GM21619 (cell line): ENCODE measurements at regions not wholly inside any gene's neighbourhood (a gene's known extent, or its start where the extent isn't known, plus 50 kb on each side); places are given as distances from the start of the nearest gene placed in this dataset.

Experiments used
- ATAC-seq: cut with Tn5 transposase; IDR thresholded peaks from one replicate; pipeline ENCODE4 v1.9.1; 2021; ENCODE audit not compliant: unreplicated experiment

DNA sequence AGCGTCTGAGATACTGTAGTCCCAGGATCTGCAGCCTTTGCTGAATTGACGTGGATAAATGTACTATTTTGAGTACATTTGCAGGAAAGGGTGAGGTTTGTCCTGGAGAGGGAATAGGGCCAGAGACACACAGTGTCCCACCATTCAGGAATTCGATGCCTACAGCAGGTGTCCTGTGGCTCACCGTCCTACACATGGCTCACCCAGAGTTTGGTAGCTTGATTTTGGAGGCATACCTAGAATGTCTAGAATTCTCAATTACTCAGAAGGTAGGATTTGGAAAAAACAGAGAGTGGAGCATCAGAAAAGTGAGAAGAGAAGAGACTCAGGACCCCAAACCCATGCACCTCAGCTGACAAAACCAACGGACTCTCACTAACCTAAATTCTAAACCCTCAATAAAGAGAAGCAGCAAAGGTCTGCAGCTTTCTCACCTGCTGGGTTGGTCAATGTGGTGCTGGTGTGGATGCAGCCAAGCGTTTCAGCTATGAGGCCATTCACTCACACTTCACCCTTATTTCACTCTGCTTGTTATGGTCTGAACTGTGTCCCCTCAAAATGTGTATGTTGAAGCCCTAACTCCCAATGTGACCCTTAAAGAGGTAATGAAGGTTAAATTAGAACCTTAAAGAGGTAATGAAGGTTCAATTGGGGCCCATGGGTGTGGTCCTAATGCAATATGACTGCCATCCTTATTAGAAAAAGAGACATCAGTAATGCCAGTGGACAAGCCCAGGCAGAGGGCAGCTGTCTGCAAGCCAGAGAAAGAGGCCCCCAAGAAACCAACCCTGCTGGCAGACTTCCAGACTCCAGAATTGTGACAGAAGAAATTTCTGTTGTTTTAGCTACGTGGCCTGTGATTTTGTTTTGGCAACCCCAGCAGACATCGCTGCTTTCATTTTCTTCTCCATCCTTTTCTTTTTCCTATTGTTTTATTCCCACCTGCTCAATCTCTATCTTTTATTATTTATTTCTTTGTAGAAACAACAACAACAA is 187.8 kb downstream of the SNX19 start:
- no peak for ATAC-seq

DNA sequence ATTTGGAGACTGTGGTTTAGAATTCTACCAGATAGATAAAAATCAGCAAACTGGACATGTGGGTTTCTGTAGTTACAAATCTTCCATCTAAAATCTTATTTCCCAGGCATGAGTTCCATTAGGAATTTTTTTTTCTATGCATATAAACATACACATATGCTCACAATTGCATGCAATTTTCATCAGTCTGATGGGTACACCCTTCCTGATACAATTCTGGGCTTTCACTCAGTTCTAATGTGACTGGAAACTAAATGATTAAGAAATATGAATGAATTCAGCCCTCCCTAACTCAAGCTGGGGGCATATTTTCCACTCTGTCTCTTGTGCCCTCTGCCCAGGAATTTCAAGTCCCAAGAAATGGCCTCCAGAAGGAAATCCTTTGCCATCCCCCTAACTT is 187.1 kb downstream of the SNX19 start:
- ATAC-seq = no peak

DNA sequence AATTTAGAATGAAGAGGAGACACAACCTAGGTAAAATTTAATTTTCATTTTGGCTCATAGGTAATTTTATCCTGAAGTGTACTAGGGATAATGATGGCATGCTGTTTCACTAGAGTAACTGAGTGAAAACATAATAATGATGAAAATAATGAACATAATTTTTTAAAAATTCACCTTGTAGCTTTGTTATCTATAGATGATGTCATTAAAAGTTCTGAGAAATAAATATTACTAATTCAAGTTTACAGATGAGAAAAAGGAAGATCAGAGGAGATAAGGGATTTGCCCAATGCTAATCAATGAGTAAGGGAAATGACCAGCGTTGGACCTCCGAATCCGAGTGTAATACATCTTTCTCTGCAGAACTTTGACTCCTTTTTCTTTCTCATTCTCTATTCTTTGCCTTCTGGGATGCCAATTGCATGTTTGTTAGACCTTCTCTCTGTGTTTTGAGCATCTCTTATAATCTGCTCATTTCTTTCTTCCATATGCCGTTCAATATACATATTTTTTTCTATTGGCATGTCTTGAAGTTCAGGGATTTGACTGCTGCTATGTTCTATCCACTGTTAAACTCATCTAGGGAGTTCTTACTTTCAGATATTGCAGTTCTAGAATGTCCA is 186.5 kb downstream of the SNX19 start:
- no peak for ATAC-seq

DNA sequence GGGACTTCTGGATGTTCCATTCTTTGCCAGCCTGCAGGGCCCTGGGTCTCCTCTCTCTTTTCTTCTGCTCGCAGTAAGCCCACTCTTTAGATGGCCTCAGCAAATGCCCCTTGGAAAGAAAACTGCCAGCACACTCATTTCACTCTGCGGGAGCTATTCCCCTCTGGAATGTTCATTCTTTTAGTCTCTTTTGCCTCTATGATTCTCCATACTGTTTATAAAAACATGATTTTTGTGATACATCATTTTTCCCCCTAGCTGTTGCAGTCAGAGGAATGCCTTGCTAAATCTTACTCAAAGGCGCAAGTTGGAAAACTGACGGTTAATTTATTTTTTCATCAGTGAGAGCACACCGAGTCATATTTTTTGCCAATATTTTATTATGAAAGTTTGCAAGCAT is 184.9 kb downstream of the SNX19 start:
- no peak for ATAC-seq

DNA sequence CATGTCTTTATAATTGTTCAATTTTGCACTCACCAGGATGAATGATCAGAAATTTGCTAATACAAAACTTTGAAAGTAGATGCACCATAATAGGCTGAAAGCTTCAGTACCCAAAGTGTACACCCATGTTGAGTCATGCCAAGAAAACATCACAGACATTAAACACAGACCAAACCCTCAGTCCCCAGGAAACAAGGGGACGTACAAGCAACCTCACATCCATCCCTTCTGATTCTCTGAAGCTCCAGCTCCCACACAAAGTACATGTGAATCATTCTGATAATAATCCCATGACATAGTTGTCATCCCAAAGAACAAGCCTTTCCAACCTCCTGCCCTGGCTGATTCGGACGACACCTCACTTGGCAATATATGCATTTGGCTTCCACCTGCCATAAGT is 183.8 kb downstream of the SNX19 start:
- ATAC-seq = no peak

DNA sequence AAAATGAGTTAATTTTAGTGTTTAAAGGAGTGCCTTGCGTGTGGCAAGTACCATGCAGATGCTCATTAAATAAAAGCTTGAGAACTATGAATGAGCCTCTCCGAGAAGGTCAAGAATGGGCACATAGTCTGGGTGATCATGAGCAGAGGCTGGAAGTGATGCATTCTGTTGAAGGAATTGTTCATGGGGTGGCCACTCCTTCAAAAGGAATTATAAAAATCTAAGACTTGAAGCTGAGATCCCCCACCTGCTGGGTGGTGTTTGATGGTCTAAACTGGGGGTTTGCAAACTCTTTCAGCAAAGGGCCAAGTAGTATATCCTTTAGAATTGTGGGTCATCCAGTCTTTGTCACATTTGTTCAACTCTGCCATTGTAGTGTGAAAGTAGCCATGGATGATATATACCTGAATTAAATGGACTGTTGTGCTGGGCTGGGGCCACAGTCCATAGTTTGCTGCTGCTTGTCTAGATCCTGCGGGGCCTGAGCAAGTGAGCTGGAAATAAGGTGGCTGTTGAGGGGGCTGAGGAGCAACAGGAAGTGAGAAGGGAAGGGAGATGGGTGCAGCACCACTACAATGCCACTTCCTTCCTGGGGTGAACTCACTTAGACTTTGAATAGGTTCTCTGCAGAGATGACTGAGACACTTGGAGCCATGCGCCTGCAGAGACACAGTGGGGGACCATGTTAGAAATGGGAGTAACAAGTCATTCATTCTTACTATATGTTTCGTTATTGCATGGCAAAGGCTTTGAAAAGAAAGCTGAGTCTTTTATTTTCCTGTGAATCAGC is 179.0 kb downstream of the SNX19 start:
- ATAC-seq = no peak

DNA sequence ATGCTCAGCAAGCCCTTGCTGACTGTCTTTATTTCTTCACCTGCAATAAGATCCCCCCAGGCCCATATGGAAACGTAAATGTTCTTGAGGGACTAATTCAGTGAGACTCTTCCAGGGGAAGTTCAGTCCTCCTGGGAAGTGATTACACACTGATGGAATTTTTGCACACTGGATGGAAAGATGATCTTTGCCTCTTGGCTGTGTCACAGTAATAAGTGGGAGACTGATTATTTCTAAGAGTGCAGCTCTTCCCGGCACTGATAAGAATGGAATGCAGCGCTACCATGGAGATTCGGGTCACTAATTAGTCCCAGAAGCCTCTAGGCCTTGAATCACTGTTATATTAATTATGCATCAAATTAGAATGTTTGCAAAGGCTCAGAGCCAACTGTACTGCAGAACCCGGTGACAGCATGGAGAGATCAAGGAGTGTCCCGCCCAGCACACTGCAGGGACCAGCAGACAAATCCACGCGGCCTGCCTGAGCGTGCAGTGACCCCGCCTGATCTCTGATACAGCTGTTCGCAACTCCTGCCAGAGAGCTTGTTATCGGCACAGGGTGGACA is 178.3 kb downstream of the SNX19 start:
- no peak for ATAC-seq

DNA sequence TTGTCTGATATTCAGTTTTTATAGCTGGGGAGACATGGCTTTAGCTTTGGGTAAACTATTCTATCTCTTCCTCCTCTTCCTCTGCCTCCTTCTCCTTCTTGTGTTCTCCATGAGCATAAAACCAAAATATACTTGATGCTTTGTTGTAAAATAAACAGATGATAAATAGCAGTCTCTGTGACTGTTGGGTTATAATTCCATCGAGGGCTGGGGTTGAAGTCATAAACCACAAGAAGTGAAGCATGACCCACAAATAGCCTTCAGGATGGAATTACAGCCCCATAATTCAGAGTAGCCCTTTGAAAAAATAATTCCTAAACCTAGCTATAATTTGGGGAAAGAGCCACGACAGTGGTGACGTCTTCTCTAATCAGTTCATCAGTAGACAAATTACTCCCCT is 177.7 kb downstream of the SNX19 start:
- no peak for ATAC-seq

DNA sequence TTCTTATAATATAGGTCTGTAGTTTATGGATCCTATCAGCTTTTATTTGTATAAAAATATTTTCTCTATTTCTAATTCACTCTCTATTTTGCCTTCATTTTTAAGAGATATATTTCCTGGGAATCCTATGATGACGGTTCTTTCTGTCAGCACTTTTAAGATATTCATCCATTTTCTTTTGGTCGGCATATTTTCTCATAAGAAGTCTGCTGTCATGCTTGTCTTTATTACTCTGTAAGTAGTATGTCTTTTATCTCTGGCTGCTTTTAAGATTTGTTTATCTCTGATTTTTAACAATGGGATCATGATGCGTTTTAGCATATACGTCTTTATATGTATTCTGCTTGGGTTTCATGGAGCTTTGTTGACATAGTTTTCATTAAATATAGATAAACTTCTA is 175.5 kb downstream of the SNX19 start:
- ATAC-seq = no peak

DNA sequence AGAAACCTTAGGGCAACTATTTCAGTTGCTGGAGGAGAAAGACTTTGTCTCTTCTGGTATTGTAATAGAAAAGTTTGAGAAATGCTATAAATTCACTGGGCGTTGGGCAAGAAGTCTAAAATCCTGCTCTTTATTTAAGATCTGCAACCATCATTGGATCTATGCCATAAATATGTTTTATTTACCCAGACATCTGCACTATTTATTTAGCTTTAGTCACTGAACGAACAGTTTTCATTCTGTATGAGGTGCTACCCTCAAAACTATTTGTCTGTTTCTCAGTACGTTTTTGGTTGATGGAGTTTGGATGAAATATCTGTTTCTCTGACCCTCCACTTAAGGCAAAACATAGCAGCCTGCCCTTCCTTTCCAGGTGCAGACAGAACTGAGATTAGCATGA is 171.5 kb downstream of the SNX19 start:
- ATAC-seq = no peak

DNA sequence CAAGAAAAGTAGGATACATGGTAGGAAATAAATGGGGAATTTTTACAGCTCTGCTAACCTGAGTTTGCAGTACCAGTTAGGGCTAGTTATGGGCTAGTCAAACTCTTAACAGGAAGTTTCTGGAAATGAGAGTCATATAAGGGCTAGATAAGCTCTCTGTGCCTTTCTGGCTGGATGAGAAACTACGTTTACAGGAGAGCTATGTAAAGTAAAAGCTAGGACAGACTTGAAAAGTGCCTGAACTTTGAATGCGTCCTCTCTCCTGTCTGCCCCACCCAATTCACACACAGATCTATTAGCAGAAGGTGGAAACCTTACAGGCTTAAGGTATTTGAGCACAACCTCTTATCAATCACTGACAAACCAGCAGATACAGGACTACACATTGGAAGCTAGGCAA is 167.1 kb downstream of the SNX19 start:
- no peak for ATAC-seq

DNA sequence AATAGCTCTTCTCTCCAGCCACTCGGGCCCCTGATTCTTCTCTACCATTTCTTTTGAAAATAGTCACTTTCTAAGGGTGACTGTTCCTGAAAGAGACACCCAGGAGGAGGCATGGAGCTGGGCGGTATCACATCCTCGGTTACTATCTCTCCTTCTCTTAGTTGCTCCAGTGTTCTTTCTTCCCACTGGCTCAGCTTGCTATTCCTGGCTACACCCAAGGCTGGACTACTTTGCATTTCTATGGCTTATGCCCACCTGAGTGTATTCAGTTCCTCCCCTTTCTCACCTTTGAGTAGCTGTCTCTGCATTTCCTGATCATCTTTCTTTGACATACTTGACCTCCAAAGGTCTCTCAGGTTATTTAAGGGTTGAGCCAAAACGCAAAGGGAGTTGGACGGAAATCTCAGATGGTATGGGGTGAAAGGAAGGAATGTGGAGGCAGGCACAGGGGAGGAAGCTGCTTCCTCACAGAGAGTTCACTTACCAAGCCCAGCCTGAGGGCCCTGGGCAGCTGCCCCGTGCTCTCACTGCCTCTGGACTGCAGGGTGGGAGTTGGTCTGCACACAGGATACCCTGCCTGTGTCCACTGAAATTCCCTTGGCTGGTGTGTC is 155.7 kb downstream of the SNX19 start:
- ATAC-seq = no peak

DNA sequence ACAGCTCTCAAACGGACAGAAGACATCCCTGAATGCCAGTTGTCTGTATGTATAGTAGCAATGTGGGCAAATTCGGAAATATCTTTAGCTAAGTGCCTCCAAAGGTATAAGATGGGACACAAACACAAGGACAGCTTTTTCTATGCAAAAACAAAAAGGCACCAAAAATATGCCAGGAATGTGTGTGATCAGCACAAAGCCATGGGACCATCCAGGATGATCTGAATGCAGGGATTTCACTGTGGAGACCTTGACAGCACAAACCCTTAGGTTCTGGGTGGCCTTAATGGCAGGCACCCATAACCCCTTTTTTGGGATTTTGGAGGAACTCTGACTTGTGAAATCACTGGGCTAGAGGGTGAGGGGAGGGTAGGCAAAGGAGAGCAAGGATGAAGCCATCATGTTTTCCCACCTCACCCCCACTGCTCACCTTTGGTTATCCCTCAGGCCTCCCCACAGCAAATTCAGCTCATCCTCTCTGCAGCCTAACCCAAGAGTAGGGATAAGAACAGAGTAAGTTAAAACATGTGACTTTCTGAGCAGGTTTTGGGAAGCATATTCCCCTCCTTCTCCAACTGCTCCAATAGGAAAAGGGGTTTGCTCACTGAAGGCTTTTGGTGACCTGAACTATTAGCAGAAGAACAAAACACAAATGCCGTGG is 154.6 kb downstream of the SNX19 start:
- no peak for ATAC-seq

DNA sequence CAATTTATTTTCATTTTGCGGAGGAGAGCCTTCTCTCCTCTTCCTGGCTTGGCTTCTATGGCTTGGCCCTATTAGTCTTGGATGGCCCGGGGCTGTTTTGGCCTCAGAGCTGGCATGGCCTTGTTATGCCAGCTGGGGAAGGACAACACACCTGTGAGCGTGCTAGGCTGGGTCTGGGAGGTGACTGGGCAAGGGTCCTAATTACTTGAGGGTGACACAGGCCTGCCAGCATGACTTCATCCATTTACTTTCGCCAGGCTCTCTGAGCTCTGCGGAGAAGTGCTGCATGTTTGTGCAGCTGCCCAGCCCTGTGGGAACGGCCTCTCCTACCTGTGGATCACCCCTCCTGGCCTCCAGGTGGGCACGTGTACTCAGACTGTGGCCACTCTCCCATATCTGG is 153.6 kb downstream of the SNX19 start:
- ATAC-seq = no peak

DNA sequence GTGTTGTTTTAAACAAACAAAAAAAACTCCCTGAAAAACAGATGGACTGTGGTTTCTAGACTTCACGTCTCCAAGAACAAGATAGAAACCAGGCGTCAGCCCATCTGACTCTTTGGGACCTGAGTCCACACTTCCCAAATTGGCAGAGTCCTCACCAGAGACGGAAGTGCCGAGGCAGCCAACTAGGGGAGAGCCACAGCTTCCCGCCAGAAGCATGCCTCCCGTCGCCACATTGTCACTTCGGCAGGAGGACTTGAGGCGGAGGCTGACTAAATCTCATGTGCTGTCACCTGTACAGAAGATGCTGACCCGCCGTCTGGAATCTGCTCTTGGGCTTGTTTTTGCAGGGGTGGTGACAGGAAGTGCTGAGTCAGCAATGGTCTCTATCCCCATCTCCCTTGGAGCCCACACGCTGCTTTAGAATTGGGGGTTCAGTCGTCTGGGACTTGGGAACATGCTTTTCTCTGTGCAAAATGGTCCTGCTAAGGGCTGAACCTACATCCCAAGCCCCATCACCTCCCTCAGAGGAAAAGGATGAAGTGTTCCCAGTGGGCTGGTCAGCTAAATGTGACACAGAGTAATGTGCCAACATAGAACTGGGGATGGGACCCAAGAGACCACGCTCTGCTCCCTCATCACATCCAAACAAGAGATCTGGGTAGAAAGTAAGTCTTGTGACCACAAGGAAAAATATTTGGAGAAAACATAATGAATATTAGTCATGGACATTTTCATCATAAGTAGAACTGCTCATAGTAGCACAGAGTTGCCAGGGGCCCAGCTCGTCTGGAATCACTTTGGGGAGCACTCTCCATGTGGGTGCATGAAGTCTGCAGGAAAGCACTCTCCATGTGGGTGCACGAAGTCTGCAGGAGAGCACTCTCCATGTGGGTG is 152.9 kb downstream of the SNX19 start:
- no peak for ATAC-seq

DNA sequence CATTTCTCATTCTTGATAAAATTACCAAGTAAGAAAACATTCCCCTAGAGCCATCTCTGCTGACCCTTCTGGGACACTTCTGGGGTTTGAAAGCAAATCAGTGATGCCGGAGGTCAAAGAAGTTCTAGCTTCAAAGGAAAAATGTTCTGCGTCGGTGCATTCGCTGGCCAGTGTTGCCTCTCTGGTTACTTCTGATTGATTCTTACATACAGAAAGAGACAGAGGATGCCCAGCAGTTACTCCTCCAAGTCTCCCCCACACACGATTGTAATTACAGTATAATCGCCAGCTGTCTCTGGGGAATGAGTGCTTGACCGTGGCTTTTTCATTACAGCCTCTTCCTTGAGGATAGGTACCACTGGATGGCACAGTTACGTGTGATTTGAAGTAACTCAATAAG is 150.9 kb downstream of the SNX19 start:
- ATAC-seq = no peak

DNA sequence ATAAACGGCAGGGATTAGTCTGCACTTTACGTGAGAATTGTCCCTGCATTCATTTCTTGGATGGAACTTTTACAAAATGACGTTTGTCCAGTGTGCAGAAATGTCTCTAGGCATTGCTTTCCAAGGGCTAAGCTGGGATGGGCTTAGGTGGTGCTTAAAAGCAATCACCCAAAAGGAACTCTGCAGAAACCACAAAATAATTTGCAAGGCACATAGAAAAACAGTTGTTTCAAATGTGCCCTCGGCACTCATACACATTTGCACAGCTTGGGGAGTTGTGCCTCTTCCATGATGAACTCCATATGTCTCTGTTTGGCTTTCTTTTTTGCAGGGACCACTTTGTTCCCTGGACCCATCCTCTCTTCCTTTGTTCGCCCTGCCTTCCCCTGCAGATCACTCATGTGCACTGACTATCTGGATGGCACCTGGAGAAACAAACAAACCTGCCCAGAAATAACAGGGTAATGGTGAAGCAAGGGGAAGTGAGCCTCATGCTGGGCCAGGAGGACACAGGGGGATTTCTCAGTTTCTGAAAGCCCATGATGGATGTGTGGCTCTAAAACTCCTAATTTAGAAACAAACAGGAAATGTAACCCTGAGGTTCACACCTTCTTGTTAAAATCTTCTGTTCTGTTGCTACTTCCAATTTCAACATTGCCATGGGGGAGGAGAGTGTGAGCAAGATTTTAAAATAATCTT is 150.2 kb downstream of the SNX19 start:
- ATAC-seq = peak; percentile 86

DNA sequence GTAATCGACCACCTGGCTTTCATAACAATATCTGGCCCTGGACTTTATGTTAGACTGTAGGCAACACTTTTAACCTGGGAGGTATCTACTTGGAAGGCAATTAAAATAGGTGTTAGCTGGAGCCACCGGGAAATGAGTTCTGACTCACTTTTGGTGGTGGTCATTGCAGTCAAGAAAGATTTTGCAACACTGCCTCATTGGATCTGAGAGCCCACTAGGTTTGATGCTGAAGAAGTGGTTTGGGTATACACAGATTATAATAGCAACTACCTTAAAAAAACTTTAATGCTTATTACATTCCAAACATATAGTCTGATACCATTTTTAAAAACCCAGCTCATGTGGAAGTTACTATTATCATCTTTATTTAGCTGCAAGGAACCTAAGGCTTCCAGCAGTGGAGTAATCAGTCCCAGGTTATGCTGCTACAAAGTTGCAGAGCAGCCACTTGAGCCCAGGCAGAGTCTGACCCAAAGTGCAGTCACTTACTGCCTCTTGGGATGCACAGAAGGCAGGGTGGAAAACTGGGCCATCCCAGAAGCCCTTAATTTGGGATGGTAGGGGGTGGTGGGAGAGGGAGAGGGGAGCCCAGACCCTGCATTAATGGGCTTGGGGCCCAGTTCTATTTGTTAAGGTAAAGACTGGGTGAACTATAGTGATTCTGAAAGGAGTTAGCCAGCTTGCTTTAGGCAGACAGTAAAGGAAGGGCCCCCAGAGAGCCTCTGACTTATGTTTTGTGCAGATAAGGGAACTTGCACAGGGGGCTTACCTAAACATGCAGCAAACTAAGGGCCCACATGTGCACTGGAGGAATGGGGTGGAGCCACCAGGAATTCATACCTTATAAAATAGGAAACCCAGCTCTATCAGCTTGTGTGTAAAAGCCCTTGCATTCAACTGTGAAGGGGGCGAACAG is 149.4 kb downstream of the SNX19 start:
- peak; percentile 25 for ATAC-seq
